GM12878 (cell line): ENCODE measurements at regions not wholly inside any gene's neighbourhood (a gene's known extent, or its start where the extent isn't known, plus 50 kb on each side); places are given as distances from the start of the nearest gene placed in this dataset.

Experiments used
- ATAC-seq: fragments of 200-7000 bp; cut with Tn5 transposase; 3 replicates; pipeline ENCODE4 v1.9.1; 2020; ENCODE audit warnings: mild to moderate bottlenecking, moderate library complexity
- BruUV-seq: library from RNA; stranded (reverse); fragments of 400-500 nt; replicated peaks from 2 replicates; lab custom pipeline; 2021; lab: Mats Ljungman, UMichigan
- CTCF ChIA-PET: fragments of 300-600 bp; sonication (Branson Sonifier 250); formaldehyde crosslinking; extraction: SDS; loops from one replicate; lab custom pipeline; 2021; ENCODE audit warnings: inconsistent platforms; lab: Yijun Ruan, JAX
- POLR2A ChIA-PET: fragments of 350-600 bp; formaldehyde crosslinking; extraction: SDS; loops from one replicate; lab custom pipeline; 2021; ENCODE audit warnings: inconsistent platforms; lab: Charles Lee
- RAD21 ChIA-PET: fragments of 300-600 bp; sonication (Branson Sonifier 250); formaldehyde crosslinking; loops from one replicate; lab custom pipeline; 2023; ENCODE audit warnings: antibody characterized with exemption; ENCODE audit not compliant: unreplicated experiment; lab: Charles Lee
- SMC1A ChIA-PET: fragments of 300-600 bp; sonication (Branson Sonifier 250); formaldehyde crosslinking; loops from one replicate; lab custom pipeline; 2023; ENCODE audit not compliant: unreplicated experiment, uncharacterized antibody; lab: Charles Lee
- DNase-seq: peaks from one replicate; pipeline ENCODE4 v3.0.0-alpha.2; 2011; ENCODE audit warnings: low read depth, low spot score
- FAIRE-seq: peaks from 3 replicates; lab custom pipeline; 2011; peaks lifted over from hg19 to GRCh38; lab: Jason Lieb, UNC
- H2AFZ ChIP-seq: 2 replicates; pipeline ENCODE4 v1.6.0; 2011; ENCODE audit warnings: low read depth, low read length, control low read depth; ENCODE audit not compliant: control insufficient read depth
- H3K27ac ChIP-seq: 2 replicates; pipeline ENCODE4 v1.5.1; 2011; ENCODE audit warnings: control low read depth; ENCODE audit not compliant: control insufficient read depth, insufficient read depth
- H3K27me3 ChIP-seq, 2 experiments: replicated peaks in 1 of 2; 2 replicates each; pipeline versions ENCODE4 v1.6.0 to v1.6.1; 2011; ENCODE audit warnings: low read length in 1 of 2; ENCODE audit not compliant: control insufficient read depth in 2 of 2, insufficient read depth in 2 of 2
- H3K36me3 ChIP-seq, 2 experiments: 2 replicates each; pipeline ENCODE4 v1.5.1; 2011; ENCODE audit warnings: low read length in 1 of 2; ENCODE audit not compliant: control insufficient read depth in 2 of 2, insufficient read depth in 2 of 2
- H3K4me1 ChIP-seq: 2 replicates; pipeline ENCODE4 v1.6.1; 2011; ENCODE audit warnings: mild to moderate bottlenecking, low read length, moderate library complexity, mixed read lengths; ENCODE audit not compliant: control insufficient read depth, insufficient read depth
- H3K4me2 ChIP-seq: 2 replicates; pipeline ENCODE4 v1.6.0; 2011; ENCODE audit warnings: control low read depth; ENCODE audit not compliant: control insufficient read depth, insufficient read depth
- H3K4me3 ChIP-seq: fragments of 200-600 bp; sonication (generic); 2 replicates; pipeline ENCODE4 v1.5.1; 2016
- H3K79me2 ChIP-seq: 2 replicates; pipeline ENCODE4 v1.6.0; 2011; ENCODE audit warnings: low read length; ENCODE audit not compliant: control insufficient read depth, insufficient read depth
- H3K9ac ChIP-seq: 2 replicates; pipeline ENCODE4 v1.8.0; 2011; ENCODE audit warnings: low read length, control low read depth, mixed read lengths; ENCODE audit not compliant: control insufficient read depth, insufficient read depth
- H3K9me3 ChIP-seq: replicated peaks from 3 replicates; pipeline ENCODE4 v1.5.1; 2011; ENCODE audit warnings: mild to moderate bottlenecking, low read length; ENCODE audit not compliant: control insufficient read depth, insufficient read depth
- H4K20me1 ChIP-seq: 2 replicates; pipeline ENCODE4 v1.6.0; 2011; ENCODE audit not compliant: control insufficient read depth, insufficient read depth
- BCL11A ChIP-seq: IDR thresholded peaks from 2 replicates; pipeline ENCODE4 v1.6.1; 2011; ENCODE audit warnings: low read depth, low read length
- CHD2 ChIP-seq: IDR thresholded peaks from 2 replicates; pipeline ENCODE4 v1.6.1; 2011; ENCODE audit warnings: low read depth, low read length, improper control_type of control experiment, borderline replicate concordance
- FOXM1 ChIP-seq: IDR thresholded peaks from 2 replicates; pipeline ENCODE4 v1.6.1; 2012; ENCODE audit warnings: low read depth, mild to moderate bottlenecking, inconsistent platforms, low read length, moderate library complexity
- IKZF2 ChIP-seq, 2 experiments: fragments of 450-650 bp; IDR thresholded peaks; 2 replicates each; pipeline ENCODE4 v1.6.1; 2017; ENCODE audit warnings: mild to moderate bottlenecking in 2 of 2, moderate library complexity in 2 of 2
- KDM1A ChIP-seq: fragments of 200-600 bp; sonication (generic); IDR thresholded peaks from 2 replicates; pipeline ENCODE4 v1.6.1; 2016; ENCODE audit warnings: borderline replicate concordance
- MAX ChIP-seq: IDR thresholded peaks from 2 replicates; pipeline ENCODE4 v1.6.1; 2012; ENCODE audit warnings: low read depth, low read length, improper control_type of control experiment
- MYC ChIP-seq: IDR thresholded peaks from 2 replicates; pipeline ENCODE4 v1.6.1; 2011; ENCODE audit warnings: mild to moderate bottlenecking, low read length, moderate library complexity, inconsistent platforms; ENCODE audit not compliant: insufficient read depth, insufficient replicate concordance, insufficient read length, severe bottlenecking
- NR2F1 ChIP-seq: fragments of 450-650 bp; conservative IDR thresholded peaks from 2 replicates; pipeline ENCODE4 v1.6.1; 2017; ENCODE audit warnings: mild to moderate bottlenecking
- PAX8 ChIP-seq: fragments of 450-650 bp; IDR thresholded peaks from 2 replicates; pipeline ENCODE4 v1.6.1; 2017; ENCODE audit warnings: mild to moderate bottlenecking, moderate library complexity
- POU2F2 ChIP-seq: IDR thresholded peaks from 3 replicates; pipeline ENCODE4 v1.6.1; 2011; ENCODE audit warnings: low read depth, mild to moderate bottlenecking, low read length, borderline replicate concordance
- RUNX3 ChIP-seq: IDR thresholded peaks from 2 replicates; pipeline ENCODE4 v1.6.1; 2012; ENCODE audit warnings: low read length, inconsistent platforms
- SPI1 ChIP-seq: IDR thresholded peaks from 2 replicates; pipeline ENCODE4 v1.6.1; 2011; ENCODE audit warnings: low read depth, mild to moderate bottlenecking, low read length, moderate library complexity, borderline replicate concordance; ENCODE audit not compliant: insufficient read depth
- YBX1 ChIP-seq: fragments of 450-650 bp; IDR thresholded peaks from 2 replicates; pipeline ENCODE4 v1.6.1; 2016; ENCODE audit warnings: antibody characterized with exemption
- ZBTB11 ChIP-seq: fragments of 450-650 bp; formaldehyde crosslinking; IDR thresholded peaks from 2 replicates; pipeline ENCODE4 v1.5.0; 2022; ENCODE audit warnings: mild to moderate bottlenecking, missing genetic modification characterization
- ZNF622 ChIP-seq: fragments of 450-650 bp; IDR thresholded peaks from 2 replicates; pipeline ENCODE4 v1.6.1; 2017; ENCODE audit warnings: mild to moderate bottlenecking, inconsistent platforms
- ZSCAN29 ChIP-seq: fragments of 450-650 bp; IDR thresholded peaks from 2 replicates; pipeline ENCODE4 v1.6.1; 2017; ENCODE audit warnings: mild to moderate bottlenecking, moderate library complexity
- WGBS: methylation state at CpG from one replicate; pipeline ENCODE4 v1.1.6; 2016; ENCODE audit warnings: low lambda C conversion rate; ENCODE audit not compliant: insufficient replicate concordance, insufficient coverage; ENCODE audit errors: missing lambda C conversion rate; 5-methylcytosine and 5-hydroxymethylcytosine counted together
- in situ Hi-C: fragments of 300-500 bp; cut with MboI; formaldehyde crosslinking; loops from 9 replicates; pipeline ENCODE4 v1.14.3; 2018; ENCODE audit warnings: mixed read lengths
- intact Hi-C: fragments of 100-400 bp; cut with micrococcal nuclease; formaldehyde crosslinking; loops from one replicate; pipeline ENCODE4 v1.14.2; 2022; ENCODE audit not compliant: unreplicated experiment
- TF ChIP-seq, protein P1 (sequence below): fragments of 450-650 bp; IDR thresholded peaks from 2 replicates; pipeline ENCODE4 v1.6.1; 2018; ENCODE audit warnings: mild to moderate bottlenecking, low read depth, moderate library complexity; ENCODE audit not compliant: partially characterized antibody

DNA sequence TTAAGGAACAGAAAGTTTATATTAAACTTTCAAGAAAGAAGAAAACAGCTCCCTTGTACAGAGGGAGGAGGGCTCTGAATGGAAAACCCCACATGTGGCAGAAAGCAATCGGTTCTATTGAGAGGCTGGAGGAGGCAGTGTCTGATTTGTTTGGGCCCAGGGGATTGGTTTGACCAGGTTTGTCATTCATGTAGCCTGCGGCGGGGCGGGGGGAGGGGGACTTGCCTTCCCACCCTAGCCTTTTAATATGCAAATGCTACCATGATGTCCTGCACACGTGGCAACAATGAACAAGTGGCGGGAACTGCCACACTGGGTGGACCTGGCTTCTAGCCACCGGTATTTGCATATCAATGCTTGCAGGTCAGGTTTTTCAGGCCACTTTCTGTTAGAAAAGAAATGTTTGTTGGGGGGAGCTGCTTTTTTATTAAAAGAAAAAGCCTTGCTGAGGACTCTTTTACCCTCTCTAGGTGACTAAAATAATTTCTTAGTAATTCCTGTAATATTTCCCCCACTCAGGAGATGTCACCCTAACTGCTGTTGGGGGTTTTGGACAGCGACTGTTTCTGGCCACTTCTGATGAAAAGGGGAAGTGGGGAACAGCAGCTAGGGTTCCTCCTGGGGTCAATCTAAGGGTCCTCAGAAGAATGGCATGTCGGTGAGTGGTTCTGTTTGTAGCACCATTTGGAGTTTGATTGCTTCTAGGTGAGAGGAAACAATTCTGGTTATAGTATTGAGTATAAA is 691.2 kb downstream of the TBL1XR1 start:
- H3K9ac ChIP-seq, result no peak overlapping the region
- H3K4me2 ChIP-seq, result no peak overlapping the region
- intact Hi-C loops (no loop called here), in situ Hi-C loops (no loop called here)
- no peaks in the 10 kb centered on the region for H3K79me2 ChIP-seq
- no peak overlapping the region for H3K27ac ChIP-seq
- ChIA-PET CTCF (no interaction called here), POLR2A (no interaction called here), RAD21 (interaction anchor here (1.1 kb wide), 1 partner anchor 81 kb away, joined by 3 read pairs; no protein-coding TSS in a partner anchor), SMC1A (no interaction called here)
- no peak overlapping the region for H3K4me3 ChIP-seq
- FAIRE-seq (no peak), DNase-seq (no peak), ATAC-seq (peak; percentile 76)
- H3K27me3 ChIP-seq, result no peaks in the 10 kb centered on the region
- TF ChIP-seq KDM1A (no peak), YBX1 (no peak), MYC (no peak), MAX (no peak), CHD2 (no peak), ZNF622 (no peak), PAX8 (no peak), ZSCAN29 (no peak), NR2F1 (0 out of 2 replicates have a peak, but pooled peaks have one; percentile 24), IKZF2 (IDR thresholded peaks at IDR 0.05) (no peak), SPI1 (peak; percentile 87), ZBTB11 (CRISPR knock-in tag) (no peak), BCL11A (no peak), RUNX3 (no peak), FOXM1 (no peak), POU2F2 (peak; percentile 47; the same call in 1 of the 3 replicates)
- TF ChIP-seq, protein P1, sequence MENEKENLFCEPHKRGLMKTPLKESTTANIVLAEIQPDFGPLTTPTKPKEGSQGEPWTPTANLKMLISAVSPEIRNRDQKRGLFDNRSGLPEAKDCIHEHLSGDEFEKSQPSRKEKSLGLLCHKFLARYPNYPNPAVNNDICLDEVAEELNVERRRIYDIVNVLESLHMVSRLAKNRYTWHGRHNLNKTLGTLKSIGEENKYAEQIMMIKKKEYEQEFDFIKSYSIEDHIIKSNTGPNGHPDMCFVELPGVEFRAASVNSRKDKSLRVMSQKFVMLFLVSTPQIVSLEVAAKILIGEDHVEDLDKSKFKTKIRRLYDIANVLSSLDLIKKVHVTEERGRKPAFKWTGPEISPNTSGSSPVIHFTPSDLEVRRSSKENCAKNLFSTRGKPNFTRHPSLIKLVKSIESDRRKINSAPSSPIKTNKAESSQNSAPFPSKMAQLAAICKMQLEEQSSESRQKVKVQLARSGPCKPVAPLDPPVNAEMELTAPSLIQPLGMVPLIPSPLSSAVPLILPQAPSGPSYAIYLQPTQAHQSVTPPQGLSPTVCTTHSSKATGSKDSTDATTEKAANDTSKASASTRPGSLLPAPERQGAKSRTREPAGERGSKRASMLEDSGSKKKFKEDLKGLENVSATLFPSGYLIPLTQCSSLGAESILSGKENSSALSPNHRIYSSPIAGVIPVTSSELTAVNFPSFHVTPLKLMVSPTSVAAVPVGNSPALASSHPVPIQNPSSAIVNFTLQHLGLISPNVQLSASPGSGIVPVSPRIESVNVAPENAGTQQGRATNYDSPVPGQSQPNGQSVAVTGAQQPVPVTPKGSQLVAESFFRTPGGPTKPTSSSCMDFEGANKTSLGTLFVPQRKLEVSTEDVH, result no peak
- BruUV-seq, result no TSS peak
- 29% methylated on average over 9 of the region's 9 CpGs for whole genome bisulfite sequencing
- no peaks in the 10 kb centered on the region for H3K36me3 ChIP-seq
- H2AFZ ChIP-seq, result no peak overlapping the region
- no peaks in the 10 kb centered on the region; the same call in 2 of the 3 replicates for H3K9me3 ChIP-seq
- no peaks in the 10 kb centered on the region for H4K20me1 ChIP-seq
- no peaks in the 10 kb centered on the region for H3K4me1 ChIP-seq
